GM23338 (cell line): ENCODE measurements at regions not wholly inside any gene's neighbourhood (a gene's known extent, or its start where the extent isn't known, plus 50 kb on each side); places are given as distances from the start of the nearest gene placed in this dataset.

Experiments
- ATAC-seq: fragments of 200-7000 bp; cut with Tn5 transposase; 3 replicates; pipeline ENCODE4 v1.9.1; 2020
- DNase-seq: peaks from one replicate; pipeline ENCODE4 v3.0.0-alpha.2; 2015; ENCODE audit warnings: low spot score
- H2AFZ ChIP-seq: fragments of 200-600 bp; sonication (generic); 2 replicates; pipeline ENCODE4 v1.8.0; 2016; ENCODE audit warnings: antibody characterized with exemption, mild to moderate bottlenecking, moderate library complexity
- H3F3A ChIP-seq: fragments of 200-600 bp; sonication (generic); replicated peaks from 2 replicates; pipeline ENCODE4 v1.8.0; 2017; ENCODE audit warnings: antibody characterized with exemption, mixed run types, low read depth
- H3K27ac ChIP-seq: fragments of 200-600 bp; sonication (generic); 2 replicates; pipeline ENCODE4 v1.6.1; 2016; ENCODE audit warnings: low read depth
- H3K27me3 ChIP-seq: fragments of 200-600 bp; sonication (generic); 2 replicates; pipeline ENCODE4 v1.8.0; 2016; ENCODE audit warnings: mild to moderate bottlenecking, mixed run types, moderate library complexity; ENCODE audit not compliant: insufficient read depth
- H3K36me3 ChIP-seq: fragments of 200-600 bp; sonication (generic); 2 replicates; pipeline ENCODE4 v1.8.0; 2016; ENCODE audit warnings: mild to moderate bottlenecking; ENCODE audit not compliant: insufficient read depth
- H3K4me1 ChIP-seq: fragments of 200-600 bp; sonication (generic); 2 replicates; pipeline ENCODE4 v1.8.0; 2016; ENCODE audit warnings: mild to moderate bottlenecking, moderate library complexity; ENCODE audit not compliant: insufficient read depth
- H3K4me2 ChIP-seq: fragments of 200-600 bp; sonication (generic); 2 replicates; pipeline ENCODE4 v1.7.1; 2017; ENCODE audit warnings: mixed run types
- H3K4me3 ChIP-seq: fragments of 200-600 bp; sonication (generic); 2 replicates; pipeline ENCODE4 v1.6.1; 2016; ENCODE audit warnings: mixed run types
- H3K79me2 ChIP-seq: fragments of 200-600 bp; sonication (generic); replicated peaks from 2 replicates; pipeline ENCODE4 v1.8.0; 2017; ENCODE audit warnings: mild to moderate bottlenecking; ENCODE audit not compliant: insufficient read depth
- H3K9me2 ChIP-seq: fragments of 200-600 bp; sonication (generic); 2 replicates; pipeline ENCODE4 v1.8.0; 2017; ENCODE audit not compliant: insufficient read depth
- H4K20me1 ChIP-seq: fragments of 200-600 bp; sonication (generic); replicated peaks from 2 replicates; pipeline ENCODE4 v1.8.0; 2017; ENCODE audit warnings: mild to moderate bottlenecking; ENCODE audit not compliant: insufficient read depth
- H3K27ac Mint-ChIP-seq: 2 replicates; pipeline ENCODE4 v1.8.0; 2020; ENCODE audit warnings: inconsistent platforms, mild to moderate bottlenecking, moderate library complexity, mixed read lengths
- H3K27me3 Mint-ChIP-seq: 3 replicates; pipeline ENCODE4 v1.8.0; 2022; ENCODE audit warnings: low read depth, mild to moderate bottlenecking, moderate library complexity, mixed read lengths, inconsistent platforms; ENCODE audit not compliant: insufficient read depth, poor library complexity
- H3K36me3 Mint-ChIP-seq: 3 replicates; pipeline ENCODE4 v1.8.0; 2021; ENCODE audit warnings: low read depth, mild to moderate bottlenecking, inconsistent platforms, moderate library complexity, mixed read lengths
- H3K4me1 Mint-ChIP-seq: 3 replicates; pipeline ENCODE4 v1.8.0; 2020; ENCODE audit warnings: mild to moderate bottlenecking, inconsistent platforms, mixed read lengths
- H3K4me3 Mint-ChIP-seq: 3 replicates; pipeline ENCODE4 v1.8.0; 2021; ENCODE audit warnings: moderate library complexity, mild to moderate bottlenecking, inconsistent platforms, mixed read lengths
- H3K9me3 Mint-ChIP-seq: 3 replicates; pipeline ENCODE4 v1.8.0; 2020; ENCODE audit warnings: moderate library complexity, mild to moderate bottlenecking, inconsistent platforms, mixed read lengths
- CREB1 ChIP-seq: fragments of 250-450 bp; sonication (Bioruptor Pico); IDR thresholded peaks from 2 replicates; pipeline ENCODE4 v1.5.0; 2020; ENCODE audit warnings: low read depth, mild to moderate bottlenecking, moderate library complexity
- CTCF ChIP-seq, 2 experiments: fragments of 200-600 bp in 1 of 2; sonication (generic) in 1 of 2; conservative IDR thresholded peaks; 2 replicates each; pipeline versions ENCODE4 v1.5.1 to v1.6.1; 2016 to 2017; ENCODE audit warnings: antibody characterized with exemption in 2 of 2, low read depth in 2 of 2, mild to moderate bottlenecking in 2 of 2, moderate library complexity in 1 of 2
- EZH2 ChIP-seq: fragments of 200-600 bp; sonication (generic); IDR thresholded peaks from one replicate; pipeline ENCODE4 v1.8.0; 2017; ENCODE audit warnings: antibody characterized with exemption, mild to moderate bottlenecking, low read depth; ENCODE audit not compliant: unreplicated experiment
- EZH2phosphoT487 ChIP-seq: fragments of 200-600 bp; sonication (generic); IDR thresholded peaks from one replicate; pipeline ENCODE4 v1.8.1; 2018; ENCODE audit warnings: antibody characterized with exemption; ENCODE audit not compliant: unreplicated experiment
- NANOG ChIP-seq: IDR thresholded peaks from 2 replicates; pipeline ENCODE4 v1.6.1; 2016; ENCODE audit warnings: antibody characterized with exemption, borderline replicate concordance
- REST ChIP-seq: IDR thresholded peaks from one replicate; pipeline ENCODE4 v1.6.1; 2018; ENCODE audit warnings: antibody characterized with exemption; ENCODE audit not compliant: unreplicated experiment
- ZNF331 ChIP-seq: fragments of 250-450 bp; sonication (Bioruptor Pico); IDR thresholded peaks from 2 replicates; pipeline ENCODE4 v1.5.0; 2020; ENCODE audit warnings: low read depth, mild to moderate bottlenecking, moderate library complexity
- ZNF462 ChIP-seq: fragments of 250-450 bp; sonication (Bioruptor Pico); IDR thresholded peaks from 2 replicates; pipeline ENCODE4 v1.5.0; 2020; ENCODE audit warnings: mild to moderate bottlenecking, moderate library complexity

GRCh38 chr12:131231032-131231980, 277.6 kb downstream of the ADGRD1 start:
- Mint-ChIP-seq H3K27ac (no peak overlapping the region), H3K36me3 (peaks cover 6% of the 10 kb centered on the region; the same call in 2 of the 3 replicates), H3K4me1 (peaks cover 41% of the 10 kb centered on the region), H3K4me3 (no peak overlapping the region), H3K27me3 (peaks cover 20% of the 10 kb centered on the region), H3K9me3 (peaks cover 16% of the 10 kb centered on the region)
- Histone ChIP-seq H3K9me2 (no peaks in the 10 kb centered on the region), H3K27me3 (no peaks in the 10 kb centered on the region), H3K27ac (no peak overlapping the region), H3K79me2 (no peaks in the 10 kb centered on the region), H3K36me3 (no peaks in the 10 kb centered on the region), H3K4me3 (no peak overlapping the region), H2AFZ (no peak overlapping the region), H4K20me1 (no peaks in the 10 kb centered on the region), H3K4me1 (peaks cover 13% of the 10 kb centered on the region; the same call in 1 of the 2 replicates), H3F3A (no peaks in the 10 kb centered on the region), H3K4me2 (no peak overlapping the region)
- TF ChIP-seq ZNF331 (CRISPR knock-in tag): no peak
- TF ChIP-seq ZNF462 (CRISPR knock-in tag): no peak
- no peak for ATAC-seq
- DNase-seq: no peak

GRCh38 chr12:131232036-131232435, 278.3 kb downstream of the ADGRD1 start:
- peaks cover 13% of the 10 kb centered on the region; the same call in 1 of the 2 replicates for H3K4me1 ChIP-seq
- no peaks in the 10 kb centered on the region for H3K36me3 ChIP-seq
- no peaks in the 10 kb centered on the region for H3K79me2 ChIP-seq
- Mint-ChIP-seq H3K9me3 (peaks cover 16% of the 10 kb centered on the region), H3K27me3 (peaks cover 20% of the 10 kb centered on the region), H3K4me1 (peaks cover 41% of the 10 kb centered on the region), H3K36me3 (peaks cover 6% of the 10 kb centered on the region; the same call in 2 of the 3 replicates), H3K27ac (no peak overlapping the region), H3K4me3 (no peak overlapping the region)
- no peak overlapping the region for H3K4me2 ChIP-seq
- H3F3A ChIP-seq: no peaks in the 10 kb centered on the region
- no peaks in the 10 kb centered on the region for H3K9me2 ChIP-seq
- no peaks in the 10 kb centered on the region for H4K20me1 ChIP-seq
- no peaks in the 10 kb centered on the region for H3K27me3 ChIP-seq
- no peak for ATAC-seq
- no peak overlapping the region for H2AFZ ChIP-seq
- DNase-seq: no peak
- no peak overlapping the region for H3K27ac ChIP-seq
- no peak overlapping the region for H3K4me3 ChIP-seq
- TF ChIP-seq EZH2 (no peak), CTCF (conservative IDR thresholded peaks at IDR 0.05; ENCODE audit: low read depth in 2 of 2) (no peak), CREB1 (CRISPR knock-in tag) (no peak), EZH2phosphoT487 (no peak), NANOG (no peak), REST (no peak), ZNF331 (CRISPR knock-in tag) (no peak)
